Neural cell (in vitro differentiated cells): ENCODE measurements at regions not wholly inside any gene's neighbourhood (a gene's known extent, or its start where the extent isn't known, plus 50 kb on each side); places are given as distances from the start of the nearest gene placed in this dataset.

Source experiments
- CTCF ChIP-seq: fragments of 450-650 bp; IDR thresholded peaks from 2 replicates; pipeline ENCODE4 v1.5.1; 2014; ENCODE audit warnings: antibody characterized with exemption, mild to moderate bottlenecking, moderate library complexity; ENCODE audit not compliant: poor library complexity, severe bottlenecking
- EZH2 ChIP-seq: fragments of 200-600, 300-800 bp; shearing (Covaris generic), sonication (generic); IDR thresholded peaks from 2 replicates; pipeline ENCODE4 v1.6.1; 2014; ENCODE audit warnings: antibody characterized with exemption, low read length, borderline replicate concordance, mild to moderate bottlenecking; ENCODE audit not compliant: insufficient read depth, poor library complexity, severe bottlenecking
- MXI1 ChIP-seq: fragments of 450-650 bp; conservative IDR thresholded peaks from 2 replicates; pipeline ENCODE4 v1.6.1; 2014; ENCODE audit warnings: antibody characterized with exemption, mild to moderate bottlenecking; ENCODE audit not compliant: poor library complexity, severe bottlenecking
- POLR2AphosphoS5 ChIP-seq: IDR thresholded peaks from 2 replicates; pipeline ENCODE4 v1.6.1; 2012
- RAD21 ChIP-seq: fragments of 450-650 bp; conservative IDR thresholded peaks from 2 replicates; pipeline ENCODE4 v1.6.1; 2014; ENCODE audit warnings: antibody characterized with exemption, mild to moderate bottlenecking, moderate library complexity
- REST ChIP-seq: IDR thresholded peaks from 2 replicates; pipeline ENCODE4 v1.6.1; 2012; ENCODE audit warnings: borderline replicate concordance
- SMC3 ChIP-seq: fragments of 450-650 bp; conservative IDR thresholded peaks from 2 replicates; pipeline ENCODE4 v1.6.1; 2014; ENCODE audit warnings: antibody characterized with exemption, mild to moderate bottlenecking, moderate library complexity; ENCODE audit not compliant: poor library complexity
- TAF1 ChIP-seq: IDR thresholded peaks from 2 replicates; pipeline ENCODE4 v1.6.1; 2012; ENCODE audit warnings: low read depth

GRCh38 chr5:144779368-144779767 is 608.7 kb downstream of the KCTD16 start:
- no peak for TF ChIP-seq CTCF
- no peak for TF ChIP-seq POLR2AphosphoS5
- TF ChIP-seq RAD21, result no peak
- no peak for TF ChIP-seq REST
- no peak for TF ChIP-seq SMC3
- TF ChIP-seq TAF1, result no peak
- TF ChIP-seq MXI1, result no peak
- no peak for TF ChIP-seq EZH2
